ENCODE measurements at regions not wholly inside any gene's neighbourhood (a gene's known extent, or its start where the extent isn't known, plus 50 kb on each side); places are given as distances from the start of the nearest gene placed in this dataset.
"Not testable (repeated sequence)": the region's sequence is repeated elsewhere in the genome, so short reads cannot be mapped to it uniquely, and the experiment has no call there.

DNA sequence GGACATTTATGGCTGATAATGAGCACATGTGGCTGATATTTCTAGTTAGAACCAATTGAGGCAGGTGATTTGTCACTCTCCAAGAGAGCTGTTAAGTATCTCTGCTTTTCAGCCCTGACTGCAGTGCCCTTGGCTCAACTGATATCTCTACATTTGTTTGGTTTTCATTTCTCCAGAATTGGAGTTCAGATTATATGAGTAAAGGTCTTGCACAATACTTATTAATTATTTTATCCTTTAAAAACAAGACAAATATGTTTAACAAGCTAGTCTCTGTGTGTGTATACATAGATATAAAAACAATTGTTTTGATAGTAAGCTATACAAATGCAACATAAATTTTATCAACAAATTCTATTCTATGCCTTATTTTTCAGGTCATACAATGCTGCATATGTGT lies 105.2 kb downstream of the BRMS1L start:
- Histone ChIP-seq H3K4me1 (no peaks in the 10 kb centered on the region), H3K27me3 (no peaks in the 10 kb centered on the region), H3K9me3 (no peaks in the 10 kb centered on the region), H3K36me3 (no peaks in the 10 kb centered on the region), H3K4me3 (no peak overlapping the region), H3K27ac (no peak overlapping the region)
- DNase-seq (ENCODE audit: low spot score in 2 of 2): no peak
- TF ChIP-seq, protein P1, sequence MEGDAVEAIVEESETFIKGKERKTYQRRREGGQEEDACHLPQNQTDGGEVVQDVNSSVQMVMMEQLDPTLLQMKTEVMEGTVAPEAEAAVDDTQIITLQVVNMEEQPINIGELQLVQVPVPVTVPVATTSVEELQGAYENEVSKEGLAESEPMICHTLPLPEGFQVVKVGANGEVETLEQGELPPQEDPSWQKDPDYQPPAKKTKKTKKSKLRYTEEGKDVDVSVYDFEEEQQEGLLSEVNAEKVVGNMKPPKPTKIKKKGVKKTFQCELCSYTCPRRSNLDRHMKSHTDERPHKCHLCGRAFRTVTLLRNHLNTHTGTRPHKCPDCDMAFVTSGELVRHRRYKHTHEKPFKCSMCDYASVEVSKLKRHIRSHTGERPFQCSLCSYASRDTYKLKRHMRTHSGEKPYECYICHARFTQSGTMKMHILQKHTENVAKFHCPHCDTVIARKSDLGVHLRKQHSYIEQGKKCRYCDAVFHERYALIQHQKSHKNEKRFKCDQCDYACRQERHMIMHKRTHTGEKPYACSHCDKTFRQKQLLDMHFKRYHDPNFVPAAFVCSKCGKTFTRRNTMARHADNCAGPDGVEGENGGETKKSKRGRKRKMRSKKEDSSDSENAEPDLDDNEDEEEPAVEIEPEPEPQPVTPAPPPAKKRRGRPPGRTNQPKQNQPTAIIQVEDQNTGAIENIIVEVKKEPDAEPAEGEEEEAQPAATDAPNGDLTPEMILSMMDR (IDR thresholded peaks at IDR 0.05): no peak
- no peak for TF ChIP-seq POLR2A (IDR thresholded peaks at IDR 0.05)
- no peak for TF ChIP-seq EP300 (IDR thresholded peaks at IDR 0.05)

DNA sequence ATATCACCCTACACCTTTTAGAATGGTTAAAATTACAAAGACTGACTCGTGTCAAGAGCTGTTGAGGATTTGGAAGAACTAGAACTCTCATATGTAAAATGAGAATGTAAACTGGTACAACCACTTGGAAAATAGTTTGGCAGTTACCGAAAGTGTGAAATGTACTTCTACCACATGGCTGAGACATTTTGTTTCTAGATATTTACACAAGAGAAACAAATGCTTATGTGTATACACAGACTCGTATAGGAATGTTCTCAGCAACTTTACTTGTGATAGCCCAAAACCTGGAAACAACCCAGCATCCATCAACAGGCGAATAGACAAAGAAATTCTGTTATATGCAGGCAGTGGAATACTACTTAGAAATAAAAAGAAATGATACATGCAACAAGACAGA lies 103.0 kb downstream of the BRMS1L start:
- H3K27ac ChIP-seq: no peak overlapping the region
- DNase-seq (ENCODE audit: low spot score in 2 of 2): no peak
- WGBS, 2 donors: 59 to 63% methylated on average over 4 of the region's 4 CpGs
- no peaks in the 10 kb centered on the region for H3K9me3 ChIP-seq
- no peaks in the 10 kb centered on the region for H3K4me1 ChIP-seq
- no peaks in the 10 kb centered on the region for H3K27me3 ChIP-seq
- H3K36me3 ChIP-seq: no peaks in the 10 kb centered on the region
- TF ChIP-seq POLR2A (IDR thresholded peaks at IDR 0.05) (no peak), EP300 (IDR thresholded peaks at IDR 0.05) (no peak)
- TF ChIP-seq, protein P1 (IDR thresholded peaks at IDR 0.05): no peak
- no peak overlapping the region for H3K4me3 ChIP-seq

DNA sequence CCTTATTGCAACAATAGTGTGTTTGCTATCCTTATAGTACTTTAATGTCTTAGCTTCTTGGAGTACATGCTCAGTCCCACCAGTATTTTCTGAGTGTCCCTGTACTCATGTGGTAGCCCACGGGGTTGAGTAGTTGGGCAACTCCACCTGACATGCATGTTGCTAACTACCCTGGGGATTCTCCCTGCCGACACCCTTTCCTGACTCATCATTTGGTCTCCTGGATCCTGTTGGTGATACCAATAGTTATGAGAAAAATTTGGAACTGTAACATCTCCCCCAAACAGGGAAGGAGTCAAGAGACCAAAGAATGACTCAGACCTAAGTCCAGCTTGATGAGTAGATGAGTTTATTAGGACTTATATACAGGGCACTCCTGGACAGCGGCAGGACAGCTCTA lies 101.6 kb downstream of the BRMS1L start:
- Histone ChIP-seq H3K36me3 (no peaks in the 10 kb centered on the region), H3K9me3 (no peaks in the 10 kb centered on the region), H3K27ac (no peak overlapping the region), H3K27me3 (no peaks in the 10 kb centered on the region), H3K4me3 (no peak overlapping the region), H3K4me1 (no peaks in the 10 kb centered on the region)
- TF ChIP-seq EP300 (IDR thresholded peaks at IDR 0.05) (no peak), POLR2A (IDR thresholded peaks at IDR 0.05) (no peak)
- TF ChIP-seq, protein P1 (IDR thresholded peaks at IDR 0.05): no peak
- no peak for DNase-seq (ENCODE audit: low spot score in 2 of 2)
- WGBS, 2 donors: 81 to 85% methylated on average over 3 of the region's 3 CpGs

DNA sequence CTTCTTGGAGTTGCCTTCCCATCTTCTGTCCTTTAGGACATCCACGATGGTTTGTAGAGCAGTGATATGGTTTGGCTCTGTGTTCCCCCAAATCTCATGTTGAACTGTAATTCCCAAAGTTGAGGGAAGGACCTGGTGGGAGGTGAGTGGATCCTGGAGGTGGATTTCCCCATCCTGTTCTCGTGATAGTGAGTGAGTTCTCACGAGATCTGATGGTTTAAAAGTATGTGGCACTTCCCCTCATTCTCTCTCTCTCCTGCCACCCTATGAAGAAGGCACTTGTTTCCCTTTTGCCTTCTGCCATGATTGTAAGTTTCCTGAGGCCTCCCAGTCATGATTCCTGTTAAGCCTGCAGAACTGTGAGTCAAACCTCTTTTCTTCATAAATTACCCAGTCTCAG lies 99.2 kb downstream of the BRMS1L start:
- TF ChIP-seq EP300 (IDR thresholded peaks at IDR 0.05) (no peak), POLR2A (IDR thresholded peaks at IDR 0.05) (no peak)
- TF ChIP-seq, protein P1 (IDR thresholded peaks at IDR 0.05): no peak
- Histone ChIP-seq H3K4me3 (no peak overlapping the region), H3K4me1 (no peaks in the 10 kb centered on the region), H3K36me3 (no peaks in the 10 kb centered on the region), H3K27ac (no peak overlapping the region), H3K9me3 (no peaks in the 10 kb centered on the region), H3K27me3 (no peaks in the 10 kb centered on the region)
- DNase-seq (ENCODE audit: low spot score in 2 of 2): no peak
- 71 to 81% methylated on average over 3 of the region's 3 CpGs for WGBS, 2 donors

DNA sequence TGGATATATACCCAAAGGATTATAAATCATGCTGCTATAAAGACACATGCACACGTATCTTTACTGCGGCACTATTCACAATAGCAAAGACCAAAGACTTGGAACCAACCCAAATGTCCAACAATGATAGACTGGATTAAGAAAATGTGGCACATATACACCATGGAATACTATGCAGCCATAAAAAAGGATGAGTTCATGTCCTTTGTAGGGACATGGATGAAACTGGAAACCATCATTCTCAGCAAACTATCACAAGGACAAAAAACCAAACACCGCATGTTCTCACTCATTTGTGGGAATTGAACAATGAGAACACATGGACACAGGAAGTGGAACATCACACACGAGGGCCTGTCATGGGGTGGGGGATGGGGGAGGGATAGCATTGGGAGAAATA lies 96.5 kb downstream of the BRMS1L start:
- H3K27ac ChIP-seq; H3K36me3 ChIP-seq; H3K9me3 ChIP-seq; DNase-seq (ENCODE audit: low spot score in 2 of 2); H3K27me3 ChIP-seq; H3K4me1 ChIP-seq; H3K4me3 ChIP-seq: not testable (repeated sequence)
- 82 to 92% methylated on average over 4 of the region's 4 CpGs for WGBS, 2 donors

DNA sequence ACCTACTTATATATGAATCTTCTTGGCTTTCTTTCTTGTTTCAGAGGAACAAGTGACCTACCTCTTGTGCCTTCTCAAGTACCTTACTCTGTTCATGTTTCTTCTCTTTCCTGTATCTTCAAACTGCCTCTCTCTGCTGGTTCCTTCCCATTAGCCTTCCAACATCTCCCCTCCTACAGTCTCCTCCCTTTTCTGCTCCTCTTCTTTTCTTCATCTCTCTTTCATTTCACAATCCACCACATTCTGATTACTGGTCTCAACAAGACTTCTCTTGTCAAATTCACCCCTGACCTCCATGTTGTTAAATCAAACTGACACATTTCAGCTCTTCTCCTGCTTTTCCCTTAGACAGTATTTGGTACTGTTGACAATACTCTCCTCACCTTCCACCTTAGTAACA lies 95.6 kb downstream of the BRMS1L start:
- no peaks in the 10 kb centered on the region for H3K4me1 ChIP-seq
- no peaks in the 10 kb centered on the region for H3K9me3 ChIP-seq
- H3K27me3 ChIP-seq: no peaks in the 10 kb centered on the region
- TF ChIP-seq POLR2A (IDR thresholded peaks at IDR 0.05) (no peak), EP300 (IDR thresholded peaks at IDR 0.05) (no peak)
- TF ChIP-seq, protein P1 (IDR thresholded peaks at IDR 0.05): no peak
- no peak overlapping the region for H3K27ac ChIP-seq
- H3K4me3 ChIP-seq: no peak overlapping the region
- DNase-seq (ENCODE audit: low spot score in 2 of 2): no peak
- H3K36me3 ChIP-seq: no peaks in the 10 kb centered on the region

Measured in tibial nerve (tissue), 4 donors.